IMR-90 (cell line): ENCODE measurements at regions not wholly inside any gene's neighbourhood (a gene's known extent, or its start where the extent isn't known, plus 50 kb on each side); places are given as distances from the start of the nearest gene placed in this dataset.

Experiments
- ATAC-seq: fragments of 200-7000 bp; cut with Tn5 transposase; 2 replicates; pipeline ENCODE4 v1.9.1; 2020; ENCODE audit warnings: low read depth, mild to moderate bottlenecking, moderate library complexity
- BruUV-seq: library from RNA; stranded (reverse); fragments of 400-500 nt; replicated peaks from 2 replicates; lab custom pipeline; 2021; lab: Mats Ljungman, UMichigan
- CTCF ChIA-PET: fragments of 300-600 bp; formaldehyde crosslinking; extraction: SDS; loops from one replicate; lab custom pipeline; 2021; ENCODE audit warnings: antibody characterized with exemption; lab: Yijun Ruan, JAX
- POLR2A ChIA-PET: fragments of 300-600 bp; sonication (Branson Sonifier 250); formaldehyde crosslinking; loops from one replicate; lab custom pipeline; 2022; ENCODE audit warnings: antibody characterized with exemption; ENCODE audit not compliant: unreplicated experiment; lab: Charles Lee
- DNase-seq: peaks from one replicate; pipeline ENCODE4 v3.0.0; 2013
- H2AFZ ChIP-seq: replicated peaks from 2 replicates; pipeline ENCODE3; 2013; ENCODE audit warnings: low read length, mild to moderate bottlenecking; ENCODE audit not compliant: poor library complexity
- H2AK5ac ChIP-seq: 2 replicates; pipeline ENCODE4 v1.6.1; 2013; ENCODE audit warnings: low read depth, low read length, inconsistent platforms
- H2AK9ac ChIP-seq: replicated peaks from 2 replicates; pipeline ENCODE3; 2013; ENCODE audit warnings: mild to moderate bottlenecking, low read depth, low read length, moderate library complexity; ENCODE audit not compliant: poor library complexity
- H2BK120ac ChIP-seq: 2 replicates; pipeline ENCODE4 v1.6.1; 2013; ENCODE audit warnings: low read depth, low read length, inconsistent platforms
- H2BK15ac ChIP-seq: 3 replicates; pipeline ENCODE4 v1.6.1; 2013; ENCODE audit warnings: low read depth, low read length, inconsistent platforms
- H2BK20ac ChIP-seq: 2 replicates; pipeline ENCODE4 v1.6.1; 2013; ENCODE audit warnings: low read depth, mild to moderate bottlenecking, inconsistent platforms, low read length, moderate library complexity
- H2BK5ac ChIP-seq: 2 replicates; pipeline ENCODE4 v1.6.1; 2013; ENCODE audit warnings: mild to moderate bottlenecking, low read depth, low read length, inconsistent platforms; ENCODE audit not compliant: poor library complexity, severe bottlenecking
- H3K14ac ChIP-seq: replicated peaks from 2 replicates; pipeline ENCODE4 v1.6.1; 2013; ENCODE audit warnings: low read depth, low read length, inconsistent platforms
- H3K18ac ChIP-seq: 2 replicates; pipeline ENCODE4 v1.6.1; 2013; ENCODE audit warnings: low read depth, low read length, control low read depth
- H3K23ac ChIP-seq: 2 replicates; pipeline ENCODE4 v1.6.1; 2013; ENCODE audit warnings: low read depth, low read length, inconsistent platforms
- H3K27ac ChIP-seq: 2 replicates; pipeline ENCODE4 v1.5.1; 2013; ENCODE audit warnings: mild to moderate bottlenecking, control low read depth, low read length; ENCODE audit not compliant: insufficient read depth
- H3K27me3 ChIP-seq: 2 replicates; pipeline ENCODE4 v1.6.1; 2013; ENCODE audit warnings: low read length; ENCODE audit not compliant: control insufficient read depth, insufficient read depth
- H3K36me3 ChIP-seq: 2 replicates; pipeline ENCODE4 v1.6.1; 2013; ENCODE audit warnings: low read length, mixed read lengths; ENCODE audit not compliant: control insufficient read depth, insufficient read depth
- H3K4ac ChIP-seq: 2 replicates; pipeline ENCODE4 v1.6.1; 2013; ENCODE audit warnings: low read depth, low read length, inconsistent platforms
- H3K4me1 ChIP-seq: 2 replicates; pipeline ENCODE4 v1.6.1; 2013; ENCODE audit warnings: low read length, mixed read lengths; ENCODE audit not compliant: control insufficient read depth, insufficient read depth
- H3K4me2 ChIP-seq: 2 replicates; pipeline ENCODE4 v1.6.1; 2013; ENCODE audit warnings: low read depth, mild to moderate bottlenecking, control low read depth, low read length, moderate library complexity
- H3K4me3 ChIP-seq: 2 replicates; pipeline ENCODE4 v1.5.1; 2013; ENCODE audit warnings: low read depth, mild to moderate bottlenecking, control low read depth, low read length, moderate library complexity; ENCODE audit not compliant: insufficient read depth
- H3K56ac ChIP-seq: 2 replicates; pipeline ENCODE4 v1.6.1; 2013; ENCODE audit warnings: low read length, inconsistent platforms; ENCODE audit not compliant: insufficient read depth; ENCODE audit errors: extremely low read depth
- H3K79me1 ChIP-seq, 2 experiments: 2 replicates each; pipeline ENCODE4 v1.6.1; 2013; ENCODE audit warnings: low read length in 2 of 2, inconsistent platforms in 1 of 2, low read depth in 1 of 2
- H3K9ac ChIP-seq: 2 replicates; pipeline ENCODE4 v1.6.1; 2013; ENCODE audit warnings: low read depth, low read length, control low read depth
- H3K9me1 ChIP-seq: 2 replicates; pipeline ENCODE4 v1.6.1; 2013; ENCODE audit warnings: low read length, inconsistent platforms; ENCODE audit not compliant: insufficient read depth
- H3K9me3 ChIP-seq: 2 replicates; pipeline ENCODE4 v1.6.1; 2013; ENCODE audit warnings: low read length; ENCODE audit not compliant: control insufficient read depth, insufficient read depth
- H4K20me1 ChIP-seq: 2 replicates; pipeline ENCODE4 v1.6.1; 2013; ENCODE audit warnings: low read length, inconsistent platforms; ENCODE audit not compliant: insufficient read depth
- H4K5ac ChIP-seq: 2 replicates; pipeline ENCODE4 v1.6.1; 2013; ENCODE audit warnings: mild to moderate bottlenecking, low read depth, low read length, control low read depth
- H4K8ac ChIP-seq, 2 experiments: 2 replicates each; pipeline ENCODE4 v1.6.1; 2013; ENCODE audit warnings: low read depth in 2 of 2, low read length in 2 of 2, control low read depth in 1 of 2, inconsistent platforms in 1 of 2
- H4K91ac ChIP-seq: 2 replicates; pipeline ENCODE4 v1.6.1; 2013; ENCODE audit warnings: low read depth, low read length, inconsistent platforms; ENCODE audit not compliant: insufficient read depth
- MAFK ChIP-seq: IDR thresholded peaks from 2 replicates; pipeline ENCODE4 v1.6.1; 2012; ENCODE audit warnings: low read depth, low read length, improper control_type of control experiment
- WGBS, 2 experiments: methylation state at CpG; one replicate each; pipeline versions ENCODE4 v1.1.5 to v1.1.7; 2013; ENCODE audit warnings: missing lambda C conversion rate in 2 of 2; ENCODE audit not compliant: insufficient read length in 1 of 2; ENCODE audit errors: extremely low coverage in 2 of 2; 5-methylcytosine and 5-hydroxymethylcytosine counted together
- dilution Hi-C: fragments of 300-500 bp; cut with HindIII; formaldehyde crosslinking; loops from one replicate; pipeline ENCODE4 v1.14.3; 2018; ENCODE audit warnings: low sequenced_read_pairs; ENCODE audit not compliant: unreplicated experiment
- in situ Hi-C: fragments of 300-500 bp; cut with MboI; formaldehyde crosslinking; loops from 3 replicates; pipeline ENCODE4 v1.14.3; 2019; ENCODE audit warnings: low sequenced_read_pairs, inconsistent platforms, mixed read lengths
- intact Hi-C: fragments of 100-400 bp; cut with micrococcal nuclease; formaldehyde crosslinking; loops from 2 replicates; pipeline ENCODE4 v1.10.0; 2022

DNA sequence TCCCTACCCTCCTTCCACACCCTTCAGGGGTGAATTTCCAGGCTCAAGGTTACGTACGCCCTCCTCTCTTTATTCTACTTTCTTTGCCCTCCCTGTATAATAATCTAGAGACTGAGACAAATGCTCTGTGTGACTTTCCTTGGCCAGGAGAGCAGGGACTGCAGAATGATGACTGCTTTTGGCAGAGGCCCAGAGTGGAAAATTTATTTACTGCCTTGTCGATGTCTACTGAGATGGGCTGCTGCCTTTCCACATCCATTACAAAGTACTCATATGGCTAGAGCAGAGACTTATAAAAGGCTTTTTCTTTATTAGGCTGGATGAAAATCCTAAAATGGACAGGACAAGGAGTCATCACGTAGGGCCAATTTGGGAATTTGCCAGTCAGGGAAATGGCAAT lies 576.2 kb downstream of the TUSC7 start:
- ATAC-seq: no peak
- Histone ChIP-seq H3K9me3 (no peaks in the 10 kb centered on the region), H3K4me2 (no peak overlapping the region), H4K5ac (no peak overlapping the region), H3K36me3 (no peaks in the 10 kb centered on the region), H3K4me1 (no peaks in the 10 kb centered on the region), H2BK20ac (no peak overlapping the region), H4K8ac (no peak overlapping the region), H3K4me3 (no peak overlapping the region), H2BK5ac (no peak overlapping the region), H3K4ac (no peak overlapping the region), H3K79me1 (no peaks in the 10 kb centered on the region), H2AK9ac (no peak overlapping the region), H2AFZ (no peak overlapping the region), H4K91ac (no peak overlapping the region), H3K27me3 (no peaks in the 10 kb centered on the region), H3K9ac (no peak overlapping the region), H2BK120ac (no peak overlapping the region), H3K27ac (no peak overlapping the region), H3K9me1 (peaks cover 3% of the 10 kb centered on the region; the same call in 1 of the 2 replicates), H3K18ac (no peak overlapping the region), H3K23ac (no peak overlapping the region), H3K56ac (no peak overlapping the region), H2BK15ac (no peak overlapping the region), H4K20me1 (no peaks in the 10 kb centered on the region), H3K14ac (no peak overlapping the region), H2AK5ac (no peak overlapping the region)
- dilution Hi-C loops: no loop called here
- TF ChIP-seq MAFK: no peak
- intact Hi-C loops: no loop called here
- no TSS peak for BruUV-seq
- ChIA-PET CTCF (no interaction called here), POLR2A (no interaction called here)
- no peak for DNase-seq
- in situ Hi-C loops: no loop called here
- no CpG with 5 or more reads among the region's 4 CpGs for WGBS, 2 experiments
